Neural cell (in vitro differentiated cells): ENCODE measurements at regions not wholly inside any gene's neighbourhood (a gene's known extent, or its start where the extent isn't known, plus 50 kb on each side); places are given as distances from the start of the nearest gene placed in this dataset.

ENCODE experiments used
- CTCF ChIP-seq: fragments of 450-650 bp; IDR thresholded peaks from 2 replicates; pipeline ENCODE4 v1.5.1; 2014; ENCODE audit warnings: antibody characterized with exemption, mild to moderate bottlenecking, moderate library complexity; ENCODE audit not compliant: poor library complexity, severe bottlenecking
- EP300 ChIP-seq: fragments of 450-650 bp; conservative IDR thresholded peaks from 2 replicates; pipeline ENCODE4 v1.6.1; 2014; ENCODE audit warnings: antibody characterized with exemption, mild to moderate bottlenecking, moderate library complexity; ENCODE audit not compliant: poor library complexity, severe bottlenecking
- EZH2 ChIP-seq: fragments of 200-600, 300-800 bp; shearing (Covaris generic), sonication (generic); IDR thresholded peaks from 2 replicates; pipeline ENCODE4 v1.6.1; 2014; ENCODE audit warnings: antibody characterized with exemption, low read length, borderline replicate concordance, mild to moderate bottlenecking; ENCODE audit not compliant: insufficient read depth, poor library complexity, severe bottlenecking
- POLR2AphosphoS5 ChIP-seq: IDR thresholded peaks from 2 replicates; pipeline ENCODE4 v1.6.1; 2012
- RAD21 ChIP-seq: fragments of 450-650 bp; conservative IDR thresholded peaks from 2 replicates; pipeline ENCODE4 v1.6.1; 2014; ENCODE audit warnings: antibody characterized with exemption, mild to moderate bottlenecking, moderate library complexity
- SMC3 ChIP-seq: fragments of 450-650 bp; conservative IDR thresholded peaks from 2 replicates; pipeline ENCODE4 v1.6.1; 2014; ENCODE audit warnings: antibody characterized with exemption, mild to moderate bottlenecking, moderate library complexity; ENCODE audit not compliant: poor library complexity

DNA sequence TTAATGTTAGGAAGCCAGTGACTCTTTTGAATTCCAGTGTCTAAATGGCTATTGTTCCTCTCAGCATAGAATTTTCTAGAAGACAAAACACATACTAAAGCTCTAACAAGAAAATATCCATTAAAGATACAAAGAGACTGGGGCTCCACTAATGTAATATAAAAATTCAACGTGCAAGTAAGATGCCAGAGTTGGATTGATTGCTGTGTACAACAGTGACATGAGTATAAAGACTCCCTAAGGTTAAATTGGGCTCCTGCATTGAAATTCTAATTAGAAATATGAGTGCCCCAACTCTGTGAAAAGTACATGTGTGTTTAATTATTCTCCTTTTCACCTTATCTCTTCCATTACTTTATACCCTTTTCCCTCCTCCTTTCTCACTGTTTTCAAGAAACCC is 253.6 kb upstream of the G2E3 start:
- no peak for TF ChIP-seq CTCF
- TF ChIP-seq POLR2AphosphoS5 = no peak
- TF ChIP-seq EP300 = no peak
- TF ChIP-seq RAD21 = no peak
- TF ChIP-seq EZH2 = no peak
- no peak for TF ChIP-seq SMC3
